ENCODE measurements at regions not wholly inside any gene's neighbourhood (a gene's known extent, or its start where the extent isn't known, plus 50 kb on each side); places are given as distances from the start of the nearest gene placed in this dataset.

- Histone ChIP-seq H2BK12ac (ENCODE audit: low read length in 2 of 2) (peak overlapping the region in 1 of 2 experiments; percentile 11), H3K4me1 (ENCODE audit: control insufficient read depth, insufficient read depth, low read depth, low read length) (no peaks in the 10 kb centered on the region), H2BK15ac (ENCODE audit: low read depth, poor library complexity, severe bottlenecking) (peak overlapping the region; percentile 57), H3K9ac (ENCODE audit: low read length) (no peak overlapping the region), H3K4ac (ENCODE audit: low read depth in 1 of 2, low read length in 2 of 2) (no peak overlapping the region), H2BK120ac (ENCODE audit: low read depth, low read length) (no peak overlapping the region), H3K23ac (ENCODE audit: low read length in 2 of 2) (no peak overlapping the region), H2AK5ac (ENCODE audit: low read length, severe bottlenecking) (no peak overlapping the region), H3K9me3 (ENCODE audit: control insufficient read depth, low read length) (no peaks in the 10 kb centered on the region), H3K27me3 (ENCODE audit: control insufficient read depth in 1 of 2, insufficient read depth in 1 of 2, low read length in 2 of 2) (peaks cover 0 to 8% of the 10 kb centered on the region in 2 experiments), H2AFZ (ENCODE audit: low read depth, low read length) (no peak overlapping the region), H3K36me3 (ENCODE audit: control insufficient read depth in 1 of 2, insufficient read depth in 2 of 2, low read depth in 1 of 2, low read length in 2 of 2) (no peaks in the 10 kb centered on the region), H4K91ac (ENCODE audit: low read length) (peak overlapping the region; percentile 18), H3K18ac (ENCODE audit: low read depth in 1 of 2, low read length in 2 of 2) (no peak overlapping the region), H3K4me2 (ENCODE audit: low read length, poor library complexity, severe bottlenecking) (no peak overlapping the region), H3K4me3 (ENCODE audit: insufficient read depth in 1 of 2, low read depth in 1 of 2, low read length in 2 of 2) (no peak overlapping the region), H2BK5ac (ENCODE audit: low read depth, low read length, poor library complexity, severe bottlenecking) (no peak overlapping the region), H3K27ac (ENCODE audit: low read length, poor library complexity, severe bottlenecking) (no peak overlapping the region), H3K14ac (ENCODE audit: low read length in 2 of 2) (no peak overlapping the region), H3K79me1 (replicated peaks; ENCODE audit: low read length, poor library complexity, severe bottlenecking) (no peaks in the 10 kb centered on the region), H4K8ac (ENCODE audit: low read length) (peak overlapping the region; percentile 49)
- WGBS = 94% methylated on average over 11 of the region's 11 CpGs
- no peak for DNase-seq
These were observed 234.9 kb downstream of the RHOU start for GRCh38 chr1:228969953-228970800.

GRCh38 chr1:228972576-228972975 lies 237.3 kb downstream of the RHOU start:
- no peak overlapping the region for H4K91ac ChIP-seq (ENCODE audit: low read length)
- H2AFZ ChIP-seq (ENCODE audit: low read depth, low read length) = no peak overlapping the region
- no peak overlapping the region for H2BK120ac ChIP-seq (ENCODE audit: low read depth, low read length)
- H3K79me1 ChIP-seq (replicated peaks; ENCODE audit: low read length, poor library complexity, severe bottlenecking) = no peaks in the 10 kb centered on the region
- no peak overlapping the region for H3K18ac ChIP-seq (ENCODE audit: low read depth in 1 of 2, low read length in 2 of 2)
- H3K9me3 ChIP-seq (ENCODE audit: control insufficient read depth, low read length) = no peaks in the 10 kb centered on the region
- H3K27me3 ChIP-seq (ENCODE audit: control insufficient read depth in 1 of 2, insufficient read depth in 1 of 2, low read length in 2 of 2) = peaks cover 0 to 10% of the 10 kb centered on the region in 2 experiments
- H3K4me3 ChIP-seq (ENCODE audit: insufficient read depth in 1 of 2, low read depth in 1 of 2, low read length in 2 of 2) = no peak overlapping the region
- H3K4me1 ChIP-seq (ENCODE audit: control insufficient read depth, insufficient read depth, low read depth, low read length) = no peaks in the 10 kb centered on the region
- H3K27ac ChIP-seq (ENCODE audit: low read length, poor library complexity, severe bottlenecking) = no peak overlapping the region
- H2BK15ac ChIP-seq (ENCODE audit: low read depth, poor library complexity, severe bottlenecking) = no peak overlapping the region
- H2BK12ac ChIP-seq (ENCODE audit: low read length in 2 of 2) = no peak overlapping the region
- no peak overlapping the region for H2BK5ac ChIP-seq (ENCODE audit: low read depth, low read length, poor library complexity, severe bottlenecking)
- H3K9ac ChIP-seq (ENCODE audit: low read length) = no peak overlapping the region
- no peak overlapping the region for H3K4me2 ChIP-seq (ENCODE audit: low read length, poor library complexity, severe bottlenecking)
- WGBS = 66% methylated on average over 2 of the region's 2 CpGs
- DNase-seq = no peak
- no peak overlapping the region for H2AK5ac ChIP-seq (ENCODE audit: low read length, severe bottlenecking)
- no peak overlapping the region for H3K23ac ChIP-seq (ENCODE audit: low read length in 2 of 2)
- no peaks in the 10 kb centered on the region for H3K36me3 ChIP-seq (ENCODE audit: control insufficient read depth in 1 of 2, insufficient read depth in 2 of 2, low read depth in 1 of 2, low read length in 2 of 2)
- H3K4ac ChIP-seq (ENCODE audit: low read depth in 1 of 2, low read length in 2 of 2) = no peak overlapping the region
- H4K8ac ChIP-seq (ENCODE audit: low read length) = no peak overlapping the region
- no peak overlapping the region for H3K14ac ChIP-seq (ENCODE audit: low read length in 2 of 2)

- no peak overlapping the region for H2BK15ac ChIP-seq (ENCODE audit: low read depth, poor library complexity, severe bottlenecking)
- H3K27ac ChIP-seq (ENCODE audit: low read length, poor library complexity, severe bottlenecking) = no peak overlapping the region
- H3K18ac ChIP-seq (ENCODE audit: low read depth in 1 of 2, low read length in 2 of 2) = no peak overlapping the region
- no peak overlapping the region for H2BK12ac ChIP-seq (ENCODE audit: low read length in 2 of 2)
- DNase-seq = no peak
- no peak overlapping the region for H3K4me2 ChIP-seq (ENCODE audit: low read length, poor library complexity, severe bottlenecking)
- H2BK5ac ChIP-seq (ENCODE audit: low read depth, low read length, poor library complexity, severe bottlenecking) = no peak overlapping the region
- H3K23ac ChIP-seq (ENCODE audit: low read length in 2 of 2) = no peak overlapping the region
- H4K8ac ChIP-seq (ENCODE audit: low read length) = no peak overlapping the region
- no peaks in the 10 kb centered on the region for H3K79me1 ChIP-seq (replicated peaks; ENCODE audit: low read length, poor library complexity, severe bottlenecking)
- no peaks in the 10 kb centered on the region for H3K9me3 ChIP-seq (ENCODE audit: control insufficient read depth, low read length)
- H3K4ac ChIP-seq (ENCODE audit: low read depth in 1 of 2, low read length in 2 of 2) = no peak overlapping the region
- H2AFZ ChIP-seq (ENCODE audit: low read depth, low read length) = no peak overlapping the region
- WGBS = 89% methylated on average over 7 of the region's 7 CpGs
- no peaks in the 10 kb centered on the region for H3K36me3 ChIP-seq (ENCODE audit: control insufficient read depth in 1 of 2, insufficient read depth in 2 of 2, low read depth in 1 of 2, low read length in 2 of 2)
- no peak overlapping the region for H3K9ac ChIP-seq (ENCODE audit: low read length)
- no peak overlapping the region for H4K91ac ChIP-seq (ENCODE audit: low read length)
- no peak overlapping the region for H3K4me3 ChIP-seq (ENCODE audit: insufficient read depth in 1 of 2, low read depth in 1 of 2, low read length in 2 of 2)
- H2AK5ac ChIP-seq (ENCODE audit: low read length, severe bottlenecking) = no peak overlapping the region
- no peak overlapping the region for H3K14ac ChIP-seq (ENCODE audit: low read length in 2 of 2)
- H2BK120ac ChIP-seq (ENCODE audit: low read depth, low read length) = no peak overlapping the region
- H3K4me1 ChIP-seq (ENCODE audit: control insufficient read depth, insufficient read depth, low read depth, low read length) = no peaks in the 10 kb centered on the region
- peaks cover 3 to 10% of the 10 kb centered on the region in 2 experiments for H3K27me3 ChIP-seq (ENCODE audit: control insufficient read depth in 1 of 2, insufficient read depth in 1 of 2, low read length in 2 of 2)
These were observed 239.0 kb downstream of the RHOU start for GRCh38 chr1:228974273-228974672.

- 95% methylated on average over 8 of the region's 8 CpGs for WGBS
- no peak overlapping the region for H2AK5ac ChIP-seq (ENCODE audit: low read length, severe bottlenecking)
- no peak overlapping the region for H3K27ac ChIP-seq (ENCODE audit: low read length, poor library complexity, severe bottlenecking)
These were observed 240.1 kb downstream of the RHOU start for GRCh38 chr1:228975238-228975907.

More at GRCh38 chr1:228975238-228975907, 240.1 kb downstream of the RHOU start:
- Histone ChIP-seq H3K36me3 (ENCODE audit: control insufficient read depth in 1 of 2, insufficient read depth in 2 of 2, low read depth in 1 of 2, low read length in 2 of 2) (no peaks in the 10 kb centered on the region), H2BK120ac (ENCODE audit: low read depth, low read length) (no peak overlapping the region), H2BK5ac (ENCODE audit: low read depth, low read length, poor library complexity, severe bottlenecking) (no peak overlapping the region), H3K14ac (ENCODE audit: low read length in 2 of 2) (peak overlapping the region in 1 of 2 experiments; percentile 47), H2AFZ (ENCODE audit: low read depth, low read length) (no peak overlapping the region), H3K79me1 (replicated peaks; ENCODE audit: low read length, poor library complexity, severe bottlenecking) (no peaks in the 10 kb centered on the region), H4K91ac (ENCODE audit: low read length) (no peak overlapping the region), H3K9me3 (ENCODE audit: control insufficient read depth, low read length) (no peaks in the 10 kb centered on the region), H3K9ac (ENCODE audit: low read length) (no peak overlapping the region), H2BK12ac (ENCODE audit: low read length in 2 of 2) (peak overlapping the region; percentile 32 to 38), H3K23ac (ENCODE audit: low read length in 2 of 2) (no peak overlapping the region), H3K4me1 (ENCODE audit: control insufficient read depth, insufficient read depth, low read depth, low read length) (no peaks in the 10 kb centered on the region), H3K4me2 (ENCODE audit: low read length, poor library complexity, severe bottlenecking) (no peak overlapping the region), H3K18ac (ENCODE audit: low read depth in 1 of 2, low read length in 2 of 2) (no peak overlapping the region), H4K8ac (ENCODE audit: low read length) (no peak overlapping the region), H3K27me3 (ENCODE audit: control insufficient read depth in 1 of 2, insufficient read depth in 1 of 2, low read length in 2 of 2) (peaks cover 5 to 14% of the 10 kb centered on the region in 2 experiments), H2BK15ac (ENCODE audit: low read depth, poor library complexity, severe bottlenecking) (no peak overlapping the region), H3K4me3 (ENCODE audit: insufficient read depth in 1 of 2, low read depth in 1 of 2, low read length in 2 of 2) (no peak overlapping the region), H3K4ac (ENCODE audit: low read depth in 1 of 2, low read length in 2 of 2) (peak overlapping the region in 1 of 2 experiments; percentile 59)
- no peak for DNase-seq
